NCI-H2171 (cell line): ENCODE measurements at regions not wholly inside any gene's neighbourhood (a gene's known extent, or its start where the extent isn't known, plus 50 kb on each side); places are given as distances from the start of the nearest gene placed in this dataset.
"Not testable (repeated sequence)": the region's sequence is repeated elsewhere in the genome, so short reads cannot be mapped to it uniquely, and the experiment has no call there.

Experiments
- DNase-seq: peaks from one replicate; lab custom pipeline; 2025; lab: John Stamatoyannopoulos, UW

DNA sequence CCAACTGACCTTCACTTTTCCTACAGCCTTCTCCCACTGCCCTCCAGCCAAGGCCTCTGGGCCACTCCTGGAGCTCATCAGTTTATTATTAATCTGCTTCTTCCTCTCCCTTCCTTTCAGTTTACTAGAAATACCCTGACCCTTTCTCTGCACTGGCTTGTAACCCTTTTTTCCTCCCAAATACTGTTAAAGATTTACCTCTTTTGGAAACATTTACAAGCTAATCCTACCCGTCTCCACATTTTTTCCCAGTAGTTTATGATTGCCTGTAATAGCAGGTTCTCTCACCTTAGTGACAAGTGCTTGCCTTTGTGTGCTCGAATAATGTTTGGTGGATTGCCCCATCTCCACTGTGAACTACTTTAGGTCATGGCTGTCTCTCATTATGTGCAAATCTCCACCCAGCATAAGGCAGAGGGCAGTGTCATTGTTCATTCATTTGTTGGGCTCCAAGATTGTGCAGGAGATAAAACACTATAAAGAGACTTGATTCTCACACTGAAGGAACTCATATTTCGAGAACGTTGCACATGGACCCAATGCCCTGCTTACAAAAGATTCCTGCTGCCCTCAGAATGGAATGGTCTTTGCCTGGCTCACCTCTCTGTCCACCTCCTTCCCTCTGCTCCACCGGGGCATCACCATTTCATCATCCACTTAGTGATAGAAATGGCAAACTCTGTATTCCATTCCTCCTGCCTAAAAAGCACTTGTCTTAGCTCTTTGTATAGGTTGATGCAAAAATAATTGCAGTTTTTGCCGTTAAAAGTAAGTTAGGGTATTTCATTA, 491.1 kb downstream of the UTRN start:
- no peak for DNase-seq

DNA sequence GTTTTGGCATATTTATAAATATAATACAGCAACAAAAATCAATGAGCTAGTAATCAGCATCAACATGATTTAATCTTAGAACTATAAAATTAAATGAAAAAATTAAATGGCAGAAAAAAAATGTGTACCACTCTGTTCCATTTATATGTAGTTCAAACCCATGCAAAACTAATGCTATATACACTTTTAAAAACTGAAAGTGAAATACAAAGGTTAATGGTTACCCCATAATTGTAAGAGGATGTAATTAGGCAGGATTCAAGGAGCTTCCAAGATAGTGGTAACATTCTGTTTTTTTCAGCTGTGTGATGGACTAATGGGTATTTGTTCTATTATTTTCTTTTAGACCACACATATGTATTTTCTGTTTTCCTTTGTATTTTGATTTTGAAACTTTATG, 492.1 kb downstream of the UTRN start:
- no peak for DNase-seq

DNA sequence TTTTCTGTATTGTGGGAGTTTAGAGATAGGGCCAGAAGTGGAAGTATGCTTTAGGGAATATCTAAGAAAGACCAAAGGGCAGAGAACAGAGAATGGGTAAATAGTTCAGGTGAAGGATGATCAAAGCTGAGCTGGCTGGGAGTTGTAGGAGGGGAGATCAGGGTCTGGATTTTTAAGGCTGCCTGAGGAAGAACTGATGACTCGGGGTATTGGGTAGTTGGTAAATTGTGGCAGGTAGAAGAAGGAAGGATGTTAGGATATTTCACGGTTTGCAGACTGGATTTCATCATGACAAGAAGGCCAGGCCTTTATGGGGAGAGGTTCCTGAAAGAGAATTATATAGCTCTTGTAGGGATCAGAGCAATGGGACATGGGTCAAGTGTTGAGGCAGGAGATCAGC, 492.9 kb downstream of the UTRN start:
- no peak for DNase-seq

DNA sequence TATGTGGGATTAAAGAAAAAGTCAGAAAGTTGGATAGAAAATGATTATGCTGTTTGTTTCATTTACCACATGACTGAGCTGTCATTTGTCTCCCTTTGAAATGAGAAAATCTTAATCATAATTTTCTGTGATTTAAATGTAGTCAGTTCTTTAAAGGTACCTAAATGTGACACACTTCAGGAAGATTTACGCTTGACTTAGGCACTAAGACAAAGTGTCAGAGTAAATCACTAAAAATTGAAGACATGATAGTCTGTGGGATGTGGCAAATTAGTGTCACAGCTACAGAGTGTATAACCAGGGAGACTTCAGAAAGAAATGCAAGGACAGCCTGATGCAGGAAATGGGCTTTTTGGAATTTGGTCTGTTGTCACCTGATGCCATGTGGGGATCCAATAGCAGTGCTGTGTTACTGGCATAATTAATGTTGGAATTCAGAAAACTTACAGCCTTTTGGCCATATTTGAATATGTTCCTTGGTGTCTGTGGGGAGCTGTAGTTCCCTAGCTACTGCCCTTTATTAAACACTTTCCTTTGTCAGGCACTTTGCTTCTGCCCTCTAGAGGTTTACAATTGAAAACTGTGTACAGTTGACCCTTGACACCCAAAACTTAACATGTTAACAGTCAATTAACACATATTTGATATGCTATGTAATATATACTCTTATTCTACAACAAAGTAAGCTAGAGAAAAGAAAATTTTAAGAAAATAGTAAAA, 493.8 kb downstream of the UTRN start:
- no peak for DNase-seq

- DNase-seq: no peak
Measured at GRCh38 chr6:144781836-144782235, 496.7 kb downstream of the UTRN start.

DNA sequence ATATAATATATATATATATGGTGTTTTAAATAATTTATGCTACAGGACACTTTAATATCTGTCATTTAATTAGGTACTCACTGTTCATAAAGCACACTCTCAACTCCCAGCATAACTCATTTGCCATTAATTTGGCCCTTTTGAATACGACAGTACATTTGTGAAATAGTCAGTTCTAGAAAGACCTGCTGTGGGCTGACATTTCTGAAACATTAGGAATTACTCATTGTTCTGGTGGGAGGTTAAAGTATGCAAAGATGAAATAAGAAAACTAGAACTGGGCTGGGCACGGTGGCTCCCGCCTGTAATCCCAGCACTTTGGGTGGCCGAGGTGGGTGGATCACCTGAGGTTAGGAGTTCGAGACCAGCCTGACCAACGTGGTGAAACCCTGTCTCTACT, 497.5 kb downstream of the UTRN start:
- no peak for DNase-seq

- no peak for DNase-seq
Measured at GRCh38 chr6:144785056-144785455, 499.9 kb downstream of the UTRN start.

DNA sequence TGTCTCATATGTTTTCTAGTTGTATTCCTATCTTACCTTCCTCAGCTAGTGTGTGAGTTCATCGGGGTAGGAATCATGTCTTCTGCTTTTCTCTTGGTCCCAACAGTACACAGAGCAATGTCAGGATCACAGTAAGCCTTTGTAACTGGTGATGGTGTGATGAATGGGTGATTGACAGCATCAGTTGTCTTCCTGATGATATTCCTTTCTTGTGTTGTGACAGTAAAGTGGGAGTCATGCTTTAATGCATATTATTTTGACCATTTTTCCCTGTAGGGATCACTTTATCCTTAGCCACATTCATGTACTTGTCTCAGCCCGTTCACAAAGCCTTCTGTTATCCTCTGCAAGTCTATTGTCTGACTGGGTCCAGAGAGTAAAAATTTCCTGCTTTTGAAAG, 501.7 kb downstream of the UTRN start:
- no peak for DNase-seq

- no peak for DNase-seq
Measured at GRCh38 chr6:144793744-144794143, 508.6 kb downstream of the UTRN start.

DNA sequence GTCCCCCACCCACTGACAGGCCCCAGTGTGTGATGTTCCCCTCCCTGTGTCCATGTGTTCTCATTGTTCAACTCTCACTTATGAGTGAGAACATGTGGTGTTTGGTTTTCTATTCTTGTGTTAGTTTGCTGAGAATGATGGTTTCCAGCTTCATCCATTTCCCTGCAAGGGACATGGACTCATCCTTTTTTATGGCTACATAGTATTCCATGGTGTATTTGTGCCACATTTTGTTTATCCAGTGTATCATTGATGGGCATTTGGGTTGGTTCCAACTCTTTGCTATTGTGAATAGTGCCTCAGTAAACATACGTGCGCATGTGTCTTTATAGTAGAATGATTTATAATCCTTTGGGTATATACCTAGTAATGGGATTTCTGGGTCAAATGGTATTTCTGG, 509.9 kb downstream of the UTRN start:
- DNase-seq: not testable (repeated sequence)

GRCh38 chr6:144796070-144796469, 510.9 kb downstream of the UTRN start:
- DNase-seq: no peak

- no peak for DNase-seq
Measured at GRCh38 chr6:144797881-144798589, 512.9 kb downstream of the UTRN start.

DNA sequence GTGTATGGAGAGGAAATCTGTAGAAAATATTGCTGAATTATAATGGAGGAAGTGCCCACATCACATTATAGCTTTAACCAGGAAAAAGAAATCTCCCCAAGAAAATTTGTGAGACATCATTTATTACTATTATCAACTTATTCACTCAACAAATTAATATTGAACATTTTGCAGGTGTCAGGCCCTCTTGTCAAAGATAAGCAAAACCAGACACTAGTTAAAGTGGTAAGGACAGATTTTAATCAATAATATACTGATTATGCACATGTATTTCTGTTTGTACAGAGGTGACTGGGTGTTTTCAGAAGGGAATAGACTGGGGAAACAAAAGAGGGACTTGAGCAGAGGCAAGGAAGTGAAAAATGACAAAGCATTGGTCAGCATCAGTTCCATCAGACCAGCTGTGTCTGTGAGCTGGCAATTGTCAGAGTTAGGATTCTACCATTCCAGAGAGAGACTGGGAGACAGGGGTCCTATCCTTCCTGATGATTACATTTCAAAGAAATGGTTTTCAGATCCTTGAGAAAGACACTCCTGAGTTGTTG, 519.2 kb downstream of the UTRN start:
- no peak for DNase-seq

GRCh38 chr6:144805049-144805448, 519.9 kb downstream of the UTRN start:
- no peak for DNase-seq

DNA sequence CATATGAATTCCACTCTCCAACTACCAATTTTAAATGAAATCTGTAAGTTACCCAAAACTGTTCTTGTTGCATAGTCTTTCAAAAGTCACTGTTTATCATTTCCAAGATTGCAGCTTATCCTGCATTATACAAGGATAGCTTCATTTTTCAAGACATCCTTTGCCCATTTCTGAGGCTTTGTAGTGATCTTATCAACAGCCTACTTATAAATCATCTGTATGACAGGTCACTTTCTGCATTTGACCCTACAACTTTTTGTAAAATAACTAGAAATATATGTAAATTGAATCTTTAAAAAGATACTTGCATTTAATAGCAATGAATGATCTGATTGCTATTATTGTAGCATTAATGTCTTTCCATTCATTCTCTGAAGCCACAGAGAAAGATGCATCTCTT, 521.1 kb downstream of the UTRN start:
- no peak for DNase-seq

- no peak for DNase-seq
Measured at GRCh38 chr6:144809120-144809519, 524.0 kb downstream of the UTRN start.

GRCh38 chr6:144809969-144810368, 524.8 kb downstream of the UTRN start:
- DNase-seq: no peak

- no peak for DNase-seq
Measured at GRCh38 chr6:144811140-144811539, 526.0 kb downstream of the UTRN start.

DNA sequence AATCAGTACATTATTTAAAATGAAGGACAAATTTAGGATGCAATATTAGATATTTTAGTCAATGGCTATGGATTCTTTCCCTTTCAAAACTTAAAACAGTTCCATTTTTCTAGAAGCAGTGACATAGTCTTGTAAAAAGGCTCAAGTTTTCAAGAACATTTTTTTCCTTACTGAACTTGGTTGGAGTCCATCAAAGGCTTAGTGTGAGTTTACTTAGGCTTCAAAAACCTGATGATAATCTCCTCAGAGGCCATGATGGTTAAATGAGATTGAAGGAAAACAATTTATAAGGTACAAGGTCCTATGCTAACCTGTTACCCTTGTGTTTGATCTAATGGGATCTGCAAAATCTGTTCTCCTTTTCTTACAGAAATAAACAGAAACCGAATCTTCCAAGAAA, 531.8 kb downstream of the UTRN start:
- no peak for DNase-seq

GRCh38 chr6:144820270-144820669, 535.1 kb downstream of the UTRN start:
- DNase-seq: no peak

GRCh38 chr6:144823131-144823530, 538.0 kb downstream of the UTRN start:
- no peak for DNase-seq

- no peak for DNase-seq
Measured at GRCh38 chr6:144824018-144824417, 538.9 kb downstream of the UTRN start.
